ENCODE measurements at regions not wholly inside any gene's neighbourhood (a gene's known extent, or its start where the extent isn't known, plus 50 kb on each side); places are given as distances from the start of the nearest gene placed in this dataset.

- H3K9me3 ChIP-seq (ENCODE audit: control insufficient read depth in 1 of 2, insufficient read depth in 1 of 2, low read depth in 1 of 2, low read length in 2 of 2), result peaks cover 8 to 9% of the 10 kb centered on the region in 2 experiments; a peak in 2 of 4 replicates
- peaks cover 0 to 5% of the 10 kb centered on the region in 2 experiments; a peak in 1 of 4 replicates for H3K36me3 ChIP-seq (ENCODE audit: control insufficient read depth in 1 of 2, insufficient read depth in 2 of 2, low read length in 2 of 2)
Measured at GRCh38 chr22:49514211-49514610, 313.5 kb downstream of the BRD1 start.

GRCh38 chr22:49513358-49513851 is 314.3 kb downstream of the BRD1 start:
- Histone ChIP-seq H3K4me3 (replicated peaks in 1 of 2; ENCODE audit: low read depth in 1 of 2, low read length in 2 of 2) (no peak overlapping the region), H3K27me3 (ENCODE audit: insufficient read depth, low read length) (no peaks in the 10 kb centered on the region), H4K20me1 (ENCODE audit: insufficient read depth) (no peaks in the 10 kb centered on the region), H3K9me3 (ENCODE audit: control insufficient read depth in 1 of 2, insufficient read depth in 1 of 2, low read depth in 1 of 2, low read length in 2 of 2) (peaks cover 8 to 9% of the 10 kb centered on the region in 2 experiments; a peak in 2 of 4 replicates), H3K79me2 (ENCODE audit: insufficient read depth, low read length) (no peaks in the 10 kb centered on the region), H3K9ac (ENCODE audit: low read length) (no peak overlapping the region), H3K27ac (ENCODE audit: low read depth, low read length) (no peak overlapping the region), H3K4me1 (ENCODE audit: control insufficient read depth in 1 of 2, insufficient read depth in 2 of 2, low read length in 2 of 2) (no peaks in the 10 kb centered on the region), H3K9me2 (ENCODE audit: insufficient read depth) (no peaks in the 10 kb centered on the region), H3K36me3 (ENCODE audit: control insufficient read depth in 1 of 2, insufficient read depth in 2 of 2, low read length in 2 of 2) (peaks cover 0 to 5% of the 10 kb centered on the region in 2 experiments; a peak in 1 of 4 replicates), H3K4me2 (ENCODE audit: low read length) (no peak overlapping the region), H2AFZ (ENCODE audit: low read depth, low read length, poor library complexity, severe bottlenecking) (no peak overlapping the region)
- TF ChIP-seq SP1 (IDR thresholded peaks at IDR 0.05; ENCODE audit: low read depth) (no peak), EZH2phosphoT487 (IDR thresholded peaks at IDR 0.05; ENCODE audit: borderline replicate concordance) (no peak), ZFX (IDR thresholded peaks at IDR 0.05) (no peak), ATF3 (IDR thresholded peaks at IDR 0.05) (no peak), POLR2AphosphoS5 (IDR thresholded peaks at IDR 0.05; ENCODE audit: low read depth, low read length) (no peak), MAX (IDR thresholded peaks at IDR 0.05) (no peak), CTCF (IDR thresholded peaks at IDR 0.05 in 2 of 3, conservative IDR thresholded peaks at IDR 0.05 in 1 of 3; ENCODE audit: borderline replicate concordance in 1 of 3, insufficient read depth in 1 of 3, low read depth in 2 of 3, low read length in 2 of 3) (no peak), CEBPB (IDR thresholded peaks at IDR 0.05; ENCODE audit: low read depth) (no peak), FOSL1 (IDR thresholded peaks at IDR 0.05; ENCODE audit: low read depth) (no peak), POLR2A (IDR thresholded peaks at IDR 0.05; ENCODE audit: borderline replicate concordance, extremely low read depth, insufficient read depth, insufficient read length) (no peak), SIN3A (IDR thresholded peaks at IDR 0.05; ENCODE audit: low read depth) (no peak), TCF7L2 (IDR thresholded peaks at IDR 0.05; ENCODE audit: borderline replicate concordance, extremely low read depth, insufficient read depth, insufficient read length) (no peak), SRF (IDR thresholded peaks at IDR 0.05; ENCODE audit: low read depth) (no peak), ZBTB33 (IDR thresholded peaks at IDR 0.05; ENCODE audit: extremely low read depth, insufficient replicate concordance, low read length) (no peak), CBX3 (IDR thresholded peaks at IDR 0.05; ENCODE audit: low read depth) (no peak), JUND (IDR thresholded peaks at IDR 0.05) (no peak), EZH2 (IDR thresholded peaks at IDR 0.05) (no peak)
- intact Hi-C loops (cut with micrococcal nuclease), result no loop called here
- no peak for ATAC-seq
- POLR2A ChIA-PET, result interaction anchor here (0.9 kb wide), 1 partner anchor 11 kb away, joined by 3 read pairs; no protein-coding TSS in a partner anchor
- CTCF ChIA-PET, result no interaction called here
- RAD21 ChIA-PET (ENCODE audit: low non-redundant PET in 1 of 2, low total read pairs in 2 of 2, uncharacterized antibody in 2 of 2, unreplicated experiment in 2 of 2), result no interaction called here
- no peak for DNase-seq (ENCODE audit: low read depth, low spot score)
- no TSS peak for BruUV-seq (replicated peaks)

More at GRCh38 chr22:49514211-49514610, 313.5 kb downstream of the BRD1 start:
- Histone ChIP-seq H3K27me3 (ENCODE audit: insufficient read depth, low read length) (no peaks in the 10 kb centered on the region), H4K20me1 (ENCODE audit: insufficient read depth) (no peaks in the 10 kb centered on the region), H3K4me3 (replicated peaks in 1 of 2; ENCODE audit: low read depth in 1 of 2, low read length in 2 of 2) (no peak overlapping the region), H3K4me1 (ENCODE audit: control insufficient read depth in 1 of 2, insufficient read depth in 2 of 2, low read length in 2 of 2) (no peaks in the 10 kb centered on the region), H3K9me2 (ENCODE audit: insufficient read depth) (no peaks in the 10 kb centered on the region), H2AFZ (ENCODE audit: low read depth, low read length, poor library complexity, severe bottlenecking) (no peak overlapping the region), H3K79me2 (ENCODE audit: insufficient read depth, low read length) (no peaks in the 10 kb centered on the region), H3K27ac (ENCODE audit: low read depth, low read length) (no peak overlapping the region), H3K9ac (ENCODE audit: low read length) (no peak overlapping the region), H3K4me2 (ENCODE audit: low read length) (no peak overlapping the region)
- ATAC-seq (no peak), DNase-seq (ENCODE audit: low read depth, low spot score) (no peak)
- ChIA-PET CTCF (no interaction called here), POLR2A (no interaction called here), RAD21 (ENCODE audit: low non-redundant PET in 1 of 2, low total read pairs in 2 of 2, uncharacterized antibody in 2 of 2, unreplicated experiment in 2 of 2) (no interaction called here)
- BruUV-seq (replicated peaks), result no TSS peak
- no peak for TF ChIP-seq CBX3 (IDR thresholded peaks at IDR 0.05; ENCODE audit: low read depth)
- no peak for TF ChIP-seq ZFX (IDR thresholded peaks at IDR 0.05)
- no peak for TF ChIP-seq POLR2A (IDR thresholded peaks at IDR 0.05; ENCODE audit: borderline replicate concordance, extremely low read depth, insufficient read depth, insufficient read length)
- no peak for TF ChIP-seq EZH2phosphoT487 (IDR thresholded peaks at IDR 0.05; ENCODE audit: borderline replicate concordance)
- intact Hi-C loops (cut with micrococcal nuclease), result no loop called here
